HG02884 (cell line): ENCODE measurements at regions not wholly inside any gene's neighbourhood (a gene's known extent, or its start where the extent isn't known, plus 50 kb on each side); places are given as distances from the start of the nearest gene placed in this dataset.
"Not testable (repeated sequence)": the region's sequence is repeated elsewhere in the genome, so short reads cannot be mapped to it uniquely, and the experiment has no call there.

Experiments
- ATAC-seq: cut with Tn5 transposase; IDR thresholded peaks from one replicate; pipeline ENCODE4 v1.9.1; 2021; ENCODE audit warnings: mild to moderate bottlenecking, moderate library complexity; ENCODE audit not compliant: unreplicated experiment

- no peak for ATAC-seq
Observed at GRCh38 chr12:58068706-58069105, 127.3 kb downstream of the ATP23 start.

- no peak for ATAC-seq
Observed at GRCh38 chr12:58069268-58069963, 128.0 kb downstream of the ATP23 start.

GRCh38 chr12:58071994-58072393 is 130.6 kb downstream of the ATP23 start:
- no peak for ATAC-seq

- no peak for ATAC-seq
Observed at GRCh38 chr12:58074259-58074658, 132.9 kb downstream of the ATP23 start.

GRCh38 chr12:58079806-58080205 is 138.4 kb downstream of the ATP23 start:
- no peak for ATAC-seq

- ATAC-seq: no peak
Observed at GRCh38 chr12:58081488-58081887, 140.1 kb downstream of the ATP23 start.

GRCh38 chr12:58082996-58083395 is 141.6 kb downstream of the ATP23 start:
- no peak for ATAC-seq

- peak; percentile 74 for ATAC-seq
Observed at GRCh38 chr12:58086006-58086405, 144.6 kb downstream of the ATP23 start.

GRCh38 chr12:58086930-58087329 is 145.6 kb downstream of the ATP23 start:
- ATAC-seq: no peak

- ATAC-seq: no peak
Observed at GRCh38 chr12:58087423-58088127, 146.2 kb downstream of the ATP23 start.

GRCh38 chr12:58089588-58089987 is 148.2 kb downstream of the ATP23 start:
- ATAC-seq: no peak

- ATAC-seq: no peak
Observed at GRCh38 chr12:58090685-58091084, 149.3 kb downstream of the ATP23 start.

- peak; percentile 72 for ATAC-seq
Observed at GRCh38 chr12:58095002-58095401, 153.6 kb downstream of the ATP23 start.

- no peak for ATAC-seq
Observed at GRCh38 chr12:58097741-58098140, 156.4 kb downstream of the ATP23 start.

GRCh38 chr12:58099476-58099875 is 158.1 kb downstream of the ATP23 start:
- no peak for ATAC-seq

GRCh38 chr12:58104351-58104755 is 163.0 kb downstream of the ATP23 start:
- ATAC-seq: no peak

GRCh38 chr12:58105225-58106119 is 164.1 kb downstream of the ATP23 start:
- no peak for ATAC-seq

GRCh38 chr12:58106195-58106594 is 164.8 kb downstream of the ATP23 start:
- ATAC-seq: no peak

- ATAC-seq: no peak
Observed at GRCh38 chr12:58117201-58117600, 175.8 kb downstream of the ATP23 start.

GRCh38 chr12:58117667-58118066 is 176.3 kb downstream of the ATP23 start:
- no peak for ATAC-seq

- ATAC-seq: not testable (repeated sequence)
Observed at GRCh38 chr12:58125761-58126160, 184.4 kb downstream of the ATP23 start.
